Stimulated activated naive B cell treated with anti-CD40 and anti-IgM and Interleukin-4, amounts not matched to agents 10 μg/mL and 1 μg/mL and 100 μg/mL, for 72 hours (primary cell): ENCODE measurements at regions not wholly inside any gene's neighbourhood (a gene's known extent, or its start where the extent isn't known, plus 50 kb on each side); places are given as distances from the start of the nearest gene placed in this dataset.

ENCODE experiments used
- ATAC-seq, 2 donors: fragments of 150-1000 bp; cut with Tn5 transposase; replicated peaks; 2 replicates each; pipeline ENCODE4 v1.10.0; 2021; ENCODE audit warnings: moderate library complexity in 1 of 2
- DNase-seq: peaks from one replicate; pipeline ENCODE4 v3.0.0; 2021
- H3K27ac Mint-ChIP-seq: one replicate; pipeline ENCODE4 v1.8.0; 2022; ENCODE audit warnings: mild to moderate bottlenecking, mixed read lengths
- H3K27me3 Mint-ChIP-seq, 2 donors: one replicate each; pipeline ENCODE4 v1.8.0; 2022; ENCODE audit warnings: mixed read lengths in 2 of 2
- H3K36me3 Mint-ChIP-seq, 2 donors: one replicate each; pipeline ENCODE4 v1.8.0; 2022; ENCODE audit warnings: mixed read lengths in 2 of 2, mild to moderate bottlenecking in 1 of 2
- H3K4me1 Mint-ChIP-seq, 2 donors: one replicate each; pipeline ENCODE4 v1.8.0; 2022; ENCODE audit warnings: mixed read lengths in 2 of 2, mild to moderate bottlenecking in 1 of 2
- H3K4me3 Mint-ChIP-seq, 2 donors: one replicate each; pipeline ENCODE4 v1.8.0; 2022; ENCODE audit warnings: mild to moderate bottlenecking in 2 of 2, mixed read lengths in 2 of 2, moderate library complexity in 1 of 2
- H3K9me3 Mint-ChIP-seq, 2 donors: one replicate each; pipeline ENCODE4 v1.8.0; 2022; ENCODE audit warnings: mixed read lengths in 2 of 2, mild to moderate bottlenecking in 1 of 2

GRCh38 chr17:79457376-79457775, 153.5 kb downstream of the RBFOX3 start:
- peaks cover 18 to 20% of the 10 kb centered on the region in 2 donors for H3K27me3 Mint-ChIP-seq
- H3K9me3 Mint-ChIP-seq = no peaks in the 10 kb centered on the region
- no peaks in the 10 kb centered on the region for H3K36me3 Mint-ChIP-seq
- no peak overlapping the region for H3K27ac Mint-ChIP-seq
- ATAC-seq = no peak
- no peak for DNase-seq
- H3K4me1 Mint-ChIP-seq = no peaks in the 10 kb centered on the region
- no peak overlapping the region for H3K4me3 Mint-ChIP-seq

GRCh38 chr17:79455636-79456035, 155.2 kb downstream of the RBFOX3 start:
- Mint-ChIP-seq H3K9me3 (no peaks in the 10 kb centered on the region), H3K27ac (no peak overlapping the region), H3K27me3 (peaks cover 18 to 23% of the 10 kb centered on the region in 2 donors), H3K36me3 (no peaks in the 10 kb centered on the region), H3K4me1 (no peaks in the 10 kb centered on the region), H3K4me3 (no peak overlapping the region)
- DNase-seq = no peak
- no peak for ATAC-seq

GRCh38 chr17:79454826-79455225, 156.0 kb downstream of the RBFOX3 start:
- ATAC-seq = no peak
- H3K27me3 Mint-ChIP-seq = peaks cover 18 to 23% of the 10 kb centered on the region in 2 donors

GRCh38 chr17:79453481-79453880, 157.4 kb downstream of the RBFOX3 start:
- DNase-seq = no peak

More at GRCh38 chr17:79454826-79455225, 156.0 kb downstream of the RBFOX3 start:
- no peak for DNase-seq
- Mint-ChIP-seq H3K9me3 (no peaks in the 10 kb centered on the region), H3K4me3 (no peak overlapping the region), H3K4me1 (no peaks in the 10 kb centered on the region), H3K36me3 (no peaks in the 10 kb centered on the region), H3K27ac (no peak overlapping the region)

GRCh38 chr17:79452706-79453105, 158.1 kb downstream of the RBFOX3 start:
- Mint-ChIP-seq H3K27ac (no peak overlapping the region), H3K36me3 (peaks cover 0 to 1% of the 10 kb centered on the region in 2 donors), H3K9me3 (peaks cover 1 to 3% of the 10 kb centered on the region in 2 donors), H3K27me3 (peaks cover 20 to 27% of the 10 kb centered on the region in 2 donors), H3K4me1 (no peaks in the 10 kb centered on the region), H3K4me3 (no peak overlapping the region)
- DNase-seq = no peak
- no peak for ATAC-seq

More at GRCh38 chr17:79453481-79453880, 157.4 kb downstream of the RBFOX3 start:
- H3K27me3 Mint-ChIP-seq = peaks cover 14 to 21% of the 10 kb centered on the region in 2 donors
- no peak overlapping the region for H3K27ac Mint-ChIP-seq
- no peak for ATAC-seq
- H3K4me3 Mint-ChIP-seq = no peak overlapping the region
- H3K36me3 Mint-ChIP-seq = no peaks in the 10 kb centered on the region
- no peaks in the 10 kb centered on the region for H3K4me1 Mint-ChIP-seq
- no peaks in the 10 kb centered on the region for H3K9me3 Mint-ChIP-seq

- H3K9me3 Mint-ChIP-seq = peaks cover 1 to 4% of the 10 kb centered on the region in 2 donors
- no peak for DNase-seq
- ATAC-seq = no peak
- no peaks in the 10 kb centered on the region for H3K4me1 Mint-ChIP-seq
- peaks cover 0 to 1% of the 10 kb centered on the region in 2 donors for H3K36me3 Mint-ChIP-seq
- H3K27me3 Mint-ChIP-seq = peaks cover 20 to 36% of the 10 kb centered on the region in 2 donors
- no peak overlapping the region for H3K27ac Mint-ChIP-seq
- no peak overlapping the region for H3K4me3 Mint-ChIP-seq
Observed at GRCh38 chr17:79451167-79451566, 159.7 kb downstream of the RBFOX3 start.

GRCh38 chr17:79446399-79447009, 164.3 kb downstream of the RBFOX3 start:
- no peak overlapping the region for H3K4me3 Mint-ChIP-seq
- ATAC-seq (no peak), DNase-seq (no peak)
- no peaks in the 10 kb centered on the region for H3K4me1 Mint-ChIP-seq
- peaks cover 7 to 20% of the 10 kb centered on the region in 2 donors for H3K27me3 Mint-ChIP-seq
- H3K27ac Mint-ChIP-seq = no peak overlapping the region
- H3K36me3 Mint-ChIP-seq = peaks cover 0 to 1% of the 10 kb centered on the region in 2 donors
- peaks cover 1 to 4% of the 10 kb centered on the region in 2 donors for H3K9me3 Mint-ChIP-seq

GRCh38 chr17:79444198-79444597, 166.7 kb downstream of the RBFOX3 start:
- no peak overlapping the region for H3K4me3 Mint-ChIP-seq
- H3K4me1 Mint-ChIP-seq = no peaks in the 10 kb centered on the region
- H3K27ac Mint-ChIP-seq = no peak overlapping the region
- H3K9me3 Mint-ChIP-seq = peaks cover 1 to 4% of the 10 kb centered on the region in 2 donors
- H3K36me3 Mint-ChIP-seq = peaks cover 0 to 1% of the 10 kb centered on the region in 2 donors
- peaks cover 11 to 21% of the 10 kb centered on the region in 2 donors for H3K27me3 Mint-ChIP-seq
- ATAC-seq (no peak), DNase-seq (no peak)

GRCh38 chr17:79443026-79443425, 167.8 kb downstream of the RBFOX3 start:
- H3K36me3 Mint-ChIP-seq = peaks cover 0 to 1% of the 10 kb centered on the region in 2 donors
- no peak overlapping the region for H3K4me3 Mint-ChIP-seq
- no peaks in the 10 kb centered on the region for H3K4me1 Mint-ChIP-seq
- no peak overlapping the region for H3K27ac Mint-ChIP-seq
- no peak for DNase-seq
- peaks cover 1 to 4% of the 10 kb centered on the region in 2 donors for H3K9me3 Mint-ChIP-seq
- no peak for ATAC-seq
- H3K27me3 Mint-ChIP-seq = peaks cover 12 to 27% of the 10 kb centered on the region in 2 donors

- Mint-ChIP-seq H3K36me3 (no peaks in the 10 kb centered on the region), H3K4me1 (no peaks in the 10 kb centered on the region), H3K27me3 (peaks cover 9 to 17% of the 10 kb centered on the region in 2 donors), H3K4me3 (no peak overlapping the region), H3K27ac (no peak overlapping the region), H3K9me3 (no peaks in the 10 kb centered on the region)
- DNase-seq (no peak), ATAC-seq (no peak)
Observed at GRCh38 chr17:79441356-79442160, 169.3 kb downstream of the RBFOX3 start.

- Mint-ChIP-seq H3K4me3 (no peak overlapping the region), H3K27ac (no peak overlapping the region), H3K4me1 (no peaks in the 10 kb centered on the region), H3K36me3 (no peaks in the 10 kb centered on the region), H3K9me3 (no peaks in the 10 kb centered on the region), H3K27me3 (peaks cover 19 to 20% of the 10 kb centered on the region in 2 donors)
- ATAC-seq (no peak), DNase-seq (no peak)
Observed at GRCh38 chr17:79440251-79440650, 170.6 kb downstream of the RBFOX3 start.

GRCh38 chr17:79439493-79439892, 171.4 kb downstream of the RBFOX3 start:
- ATAC-seq = no peak
- no peaks in the 10 kb centered on the region for H3K9me3 Mint-ChIP-seq

GRCh38 chr17:79438546-79439334, 172.1 kb downstream of the RBFOX3 start:
- ATAC-seq = no peak
- no peak for DNase-seq
- Mint-ChIP-seq H3K9me3 (peaks cover 0 to 1% of the 10 kb centered on the region in 2 donors), H3K4me1 (no peaks in the 10 kb centered on the region), H3K36me3 (no peaks in the 10 kb centered on the region), H3K4me3 (no peak overlapping the region), H3K27ac (no peak overlapping the region), H3K27me3 (peaks cover 22 to 24% of the 10 kb centered on the region in 2 donors)

More at GRCh38 chr17:79439493-79439892, 171.4 kb downstream of the RBFOX3 start:
- H3K27me3 Mint-ChIP-seq = peaks cover 19 to 20% of the 10 kb centered on the region in 2 donors
- H3K4me1 Mint-ChIP-seq = no peaks in the 10 kb centered on the region
- DNase-seq = no peak
- no peak overlapping the region for H3K4me3 Mint-ChIP-seq
- H3K36me3 Mint-ChIP-seq = no peaks in the 10 kb centered on the region
- no peak overlapping the region for H3K27ac Mint-ChIP-seq

GRCh38 chr17:79438058-79438457, 172.8 kb downstream of the RBFOX3 start:
- DNase-seq (no peak), ATAC-seq (no peak)
- no peak overlapping the region for H3K4me3 Mint-ChIP-seq
- peaks cover 25 to 27% of the 10 kb centered on the region in 2 donors for H3K27me3 Mint-ChIP-seq
- H3K4me1 Mint-ChIP-seq = no peaks in the 10 kb centered on the region
- no peak overlapping the region for H3K27ac Mint-ChIP-seq
- H3K9me3 Mint-ChIP-seq = peaks cover 0 to 1% of the 10 kb centered on the region in 2 donors
- H3K36me3 Mint-ChIP-seq = no peaks in the 10 kb centered on the region
